ENCODE measurements at regions not wholly inside any gene's neighbourhood (a gene's known extent, or its start where the extent isn't known, plus 50 kb on each side); places are given as distances from the start of the nearest gene placed in this dataset.

GRCh38 chr12:81022531-81022930 is 55.3 kb upstream of the ACSS3 start:
- Histone ChIP-seq H3K36me3 (replicated peaks; ENCODE audit: insufficient read depth, low read length) (no peaks in the 10 kb centered on the region), H3K27ac (ENCODE audit: low read length) (no peak overlapping the region), H3F3A (ENCODE audit: insufficient read depth, low read length) (no peaks in the 10 kb centered on the region), H3K27me3 (replicated peaks; ENCODE audit: insufficient read depth, low read length) (no peaks in the 10 kb centered on the region), H3K9me3 (replicated peaks; ENCODE audit: insufficient read depth, low read length) (no peaks in the 10 kb centered on the region), H3K4me2 (ENCODE audit: low read depth, low read length) (no peak overlapping the region), H3K9me2 (replicated peaks; ENCODE audit: insufficient read depth, low read length) (no peaks in the 10 kb centered on the region), H3K4me3 (ENCODE audit: low read length) (no peak overlapping the region), H3K79me2 (ENCODE audit: low read length) (no peaks in the 10 kb centered on the region), H4K20me1 (ENCODE audit: insufficient read depth, low read length) (no peaks in the 10 kb centered on the region), H3K4me1 (ENCODE audit: low read length) (no peaks in the 10 kb centered on the region), H2AFZ (ENCODE audit: low read length) (no peak overlapping the region), H3K9ac (ENCODE audit: low read length) (no peak overlapping the region)
- DNase-seq = no peak
- TF ChIP-seq, protein P1, sequence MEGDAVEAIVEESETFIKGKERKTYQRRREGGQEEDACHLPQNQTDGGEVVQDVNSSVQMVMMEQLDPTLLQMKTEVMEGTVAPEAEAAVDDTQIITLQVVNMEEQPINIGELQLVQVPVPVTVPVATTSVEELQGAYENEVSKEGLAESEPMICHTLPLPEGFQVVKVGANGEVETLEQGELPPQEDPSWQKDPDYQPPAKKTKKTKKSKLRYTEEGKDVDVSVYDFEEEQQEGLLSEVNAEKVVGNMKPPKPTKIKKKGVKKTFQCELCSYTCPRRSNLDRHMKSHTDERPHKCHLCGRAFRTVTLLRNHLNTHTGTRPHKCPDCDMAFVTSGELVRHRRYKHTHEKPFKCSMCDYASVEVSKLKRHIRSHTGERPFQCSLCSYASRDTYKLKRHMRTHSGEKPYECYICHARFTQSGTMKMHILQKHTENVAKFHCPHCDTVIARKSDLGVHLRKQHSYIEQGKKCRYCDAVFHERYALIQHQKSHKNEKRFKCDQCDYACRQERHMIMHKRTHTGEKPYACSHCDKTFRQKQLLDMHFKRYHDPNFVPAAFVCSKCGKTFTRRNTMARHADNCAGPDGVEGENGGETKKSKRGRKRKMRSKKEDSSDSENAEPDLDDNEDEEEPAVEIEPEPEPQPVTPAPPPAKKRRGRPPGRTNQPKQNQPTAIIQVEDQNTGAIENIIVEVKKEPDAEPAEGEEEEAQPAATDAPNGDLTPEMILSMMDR (IDR thresholded peaks at IDR 0.05; ENCODE audit: low read length) = no peak
- TF ChIP-seq EZH2phosphoT487 (IDR thresholded peaks at IDR 0.05; ENCODE audit: low read length) (no peak), EZH2 (optimal IDR thresholded peaks at IDR 0.05; ENCODE audit: low read depth, low read length) (no peak)

DNA sequence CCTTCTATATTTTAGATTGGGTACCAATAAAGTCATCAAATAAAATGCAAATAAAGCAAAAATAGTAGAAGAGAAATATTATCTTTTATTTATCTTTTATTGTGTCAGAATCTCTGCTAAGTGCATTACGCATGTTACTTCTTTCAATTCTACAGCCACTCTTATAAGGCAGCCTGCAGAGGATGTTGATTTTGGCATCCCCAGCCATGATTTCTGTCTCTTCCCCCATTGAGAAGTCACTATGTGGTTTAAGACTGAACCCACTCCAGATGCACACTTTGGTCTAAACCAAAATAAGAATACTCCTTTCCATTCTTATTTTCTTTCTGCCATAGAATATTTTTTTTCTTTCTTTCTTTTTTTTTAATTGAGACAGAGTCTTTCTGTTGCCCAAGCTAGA is 56.0 kb upstream of the ACSS3 start:
- H3K4me3 ChIP-seq (ENCODE audit: low read length) = no peak overlapping the region
- no peaks in the 10 kb centered on the region for H3K27me3 ChIP-seq (replicated peaks; ENCODE audit: insufficient read depth, low read length)
- no peak overlapping the region for H3K27ac ChIP-seq (ENCODE audit: low read length)
- H3K9ac ChIP-seq (ENCODE audit: low read length) = no peak overlapping the region
- DNase-seq = no peak
- no peak for TF ChIP-seq EZH2phosphoT487 (IDR thresholded peaks at IDR 0.05; ENCODE audit: low read length)
- TF ChIP-seq, protein P1 (IDR thresholded peaks at IDR 0.05; ENCODE audit: low read length) = no peak
- no peaks in the 10 kb centered on the region for H3K36me3 ChIP-seq (replicated peaks; ENCODE audit: insufficient read depth, low read length)
- H3K4me2 ChIP-seq (ENCODE audit: low read depth, low read length) = no peak overlapping the region
- H3F3A ChIP-seq (ENCODE audit: insufficient read depth, low read length) = no peaks in the 10 kb centered on the region
- H4K20me1 ChIP-seq (ENCODE audit: insufficient read depth, low read length) = no peaks in the 10 kb centered on the region
- H3K9me3 ChIP-seq (replicated peaks; ENCODE audit: insufficient read depth, low read length) = no peaks in the 10 kb centered on the region
- H2AFZ ChIP-seq (ENCODE audit: low read length) = no peak overlapping the region
- no peaks in the 10 kb centered on the region for H3K79me2 ChIP-seq (ENCODE audit: low read length)
- H3K9me2 ChIP-seq (replicated peaks; ENCODE audit: insufficient read depth, low read length) = no peaks in the 10 kb centered on the region
- H3K4me1 ChIP-seq (ENCODE audit: low read length) = no peaks in the 10 kb centered on the region

DNA sequence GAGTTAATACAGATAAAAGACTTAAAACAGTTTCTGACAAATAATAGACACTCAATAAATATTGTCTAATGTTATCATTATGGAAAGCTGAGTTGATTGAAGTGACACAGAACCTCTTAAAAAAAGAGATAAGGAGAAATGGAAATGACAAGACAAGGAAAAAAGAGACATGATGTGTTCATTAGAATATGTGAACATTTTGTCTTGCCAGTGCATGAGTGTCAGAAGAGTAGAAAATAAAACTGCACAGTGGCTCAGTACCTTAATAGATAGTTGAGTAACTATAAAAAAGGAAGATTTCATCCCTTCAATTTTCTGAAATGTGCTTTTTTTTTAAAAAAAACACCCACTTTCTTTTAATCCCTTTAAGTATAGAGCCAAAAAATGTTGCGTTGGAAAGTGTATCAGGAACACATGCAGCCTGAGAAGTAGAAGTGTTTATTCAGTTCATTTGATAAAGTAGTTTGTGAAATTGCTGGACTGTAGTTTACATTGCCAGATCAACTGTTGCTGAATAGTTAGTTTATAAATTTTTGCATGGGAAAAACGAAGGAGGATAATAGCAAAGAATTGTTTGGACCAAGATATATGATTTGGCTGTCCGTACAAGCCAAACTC is 56.6 kb upstream of the ACSS3 start:
- TF ChIP-seq EZH2phosphoT487 (IDR thresholded peaks at IDR 0.05; ENCODE audit: low read length) = no peak
- no peak for TF ChIP-seq EZH2 (optimal IDR thresholded peaks at IDR 0.05; ENCODE audit: low read depth, low read length)
- TF ChIP-seq, protein P1 (IDR thresholded peaks at IDR 0.05; ENCODE audit: low read length) = no peak
- H3K9ac ChIP-seq (ENCODE audit: low read length) = no peak overlapping the region
- no peak overlapping the region for H3K27ac ChIP-seq (ENCODE audit: low read length)
- DNase-seq = no peak
- H3K4me1 ChIP-seq (ENCODE audit: low read length) = no peaks in the 10 kb centered on the region
- no peaks in the 10 kb centered on the region for H3K36me3 ChIP-seq (replicated peaks; ENCODE audit: insufficient read depth, low read length)
- H3K4me2 ChIP-seq (ENCODE audit: low read depth, low read length) = no peak overlapping the region
- no peaks in the 10 kb centered on the region for H4K20me1 ChIP-seq (ENCODE audit: insufficient read depth, low read length)
- no peak overlapping the region for H2AFZ ChIP-seq (ENCODE audit: low read length)
- H3K9me3 ChIP-seq (replicated peaks; ENCODE audit: insufficient read depth, low read length) = no peaks in the 10 kb centered on the region
- H3K27me3 ChIP-seq (replicated peaks; ENCODE audit: insufficient read depth, low read length) = no peaks in the 10 kb centered on the region
- no peaks in the 10 kb centered on the region for H3K79me2 ChIP-seq (ENCODE audit: low read length)
- no peak overlapping the region for H3K4me3 ChIP-seq (ENCODE audit: low read length)
- no peaks in the 10 kb centered on the region for H3K9me2 ChIP-seq (replicated peaks; ENCODE audit: insufficient read depth, low read length)
- no peaks in the 10 kb centered on the region for H3F3A ChIP-seq (ENCODE audit: insufficient read depth, low read length)

Data from MM.1S (cell line).